Sigmoid colon (tissue), 6 donors: ENCODE measurements at regions not wholly inside any gene's neighbourhood (a gene's known extent, or its start where the extent isn't known, plus 50 kb on each side); places are given as distances from the start of the nearest gene placed in this dataset.

Source experiments
- DNase-seq: peaks from one replicate; pipeline ENCODE4 v3.0.0-alpha.2; 2019
- H3K27ac ChIP-seq, 4 donors: fragments of 200-600 bp; sonication (generic); one replicate each; pipeline ENCODE4 v1.5.1; 2016 to 2019; ENCODE audit warnings: mild to moderate bottlenecking in 1 of 4
- H3K27me3 ChIP-seq, 3 donors: fragments of 200-600 bp; sonication (generic); one replicate each; pipeline ENCODE4 v1.5.1; 2019; ENCODE audit warnings: mild to moderate bottlenecking in 1 of 3
- H3K36me3 ChIP-seq, 4 donors: fragments of 200-600 bp; sonication (generic); one replicate each; pipeline ENCODE4 v1.5.1; 2016 to 2019
- H3K4me1 ChIP-seq, 4 donors: fragments of 200-600 bp; sonication (generic); one replicate each; pipeline ENCODE4 v1.5.1; 2017 to 2019
- H3K4me3 ChIP-seq, 4 donors: fragments of 200-600 bp; sonication (generic); one replicate each; pipeline ENCODE4 v1.5.1; 2017 to 2019; ENCODE audit warnings: mild to moderate bottlenecking in 2 of 4, moderate library complexity in 1 of 4
- H3K9me3 ChIP-seq, 4 donors: fragments of 200-600 bp in 3 of 4; sonication (generic) in 3 of 4; one replicate each; pipeline versions ENCODE4 v1.5.1 to v1.6.1; 2013 to 2019
- EP300 ChIP-seq, 4 donors: sonication (generic); formaldehyde crosslinking; IDR thresholded peaks; one replicate each; pipeline ENCODE4 v1.6.1; 2017; ENCODE audit warnings: antibody characterized with exemption in 4 of 4
- POLR2A ChIP-seq, 2 donors: fragments of 450-650 bp; IDR thresholded peaks; one replicate each; pipeline ENCODE4 v1.6.1; 2016; ENCODE audit warnings: antibody characterized with exemption in 2 of 2, mild to moderate bottlenecking in 2 of 2, moderate library complexity in 2 of 2
- POLR2AphosphoS5 ChIP-seq, 4 donors: sonication (generic); formaldehyde crosslinking; IDR thresholded peaks; one replicate each; pipeline ENCODE4 v1.6.1; 2017; ENCODE audit warnings: antibody characterized with exemption in 4 of 4
- WGBS, 2 donors: extraction: QIAGEN DNeasy Blood & Tissue Kit; methylation state at CpG; one replicate each; pipeline ENCODE4 v1.1.7; 2013; 5-methylcytosine and 5-hydroxymethylcytosine counted together
- intact Hi-C: fragments of 100-400 bp; cut with DNase I; formaldehyde crosslinking; loops from one replicate; pipeline ENCODE4 v1.15.1; 2023
- TF ChIP-seq, protein P1 (sequence below), 4 experiments: fragments of 450-650 bp in 3 of 4; fragments of 200-600 bp in 1 of 4; IDR thresholded peaks; one replicate each; pipeline ENCODE4 v1.5.1; 2016 to 2019; ENCODE audit warnings: antibody characterized with exemption in 4 of 4, mild to moderate bottlenecking in 3 of 4, moderate library complexity in 2 of 4
- donor health status: healthy with polysubstance abuse.
- donor health status: healthy.

DNA sequence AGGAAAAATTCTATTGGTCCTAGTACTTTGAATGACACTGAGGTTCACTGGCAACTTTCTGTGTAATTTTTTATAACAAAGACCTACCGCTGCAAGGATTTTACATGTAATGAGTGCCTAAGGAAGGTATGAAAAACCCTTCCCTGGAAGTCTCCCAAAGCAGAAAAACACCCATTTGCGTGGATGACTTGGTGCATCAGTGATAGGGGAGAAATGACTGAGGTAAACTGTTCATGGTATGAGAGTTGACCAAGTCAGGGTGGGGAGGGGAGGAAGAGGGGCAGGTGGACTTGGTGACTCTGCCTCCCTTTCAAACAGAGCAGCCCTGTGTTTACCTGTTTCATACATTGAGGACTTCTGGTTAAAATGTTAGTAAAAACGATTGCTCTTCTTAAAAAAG lies 78.8 kb upstream of the IPO9 start:
- Histone ChIP-seq H3K9me3 (no peaks in the 10 kb centered on the region), H3K4me3 (no peak overlapping the region), H3K27ac (no peak overlapping the region), H3K4me1 (peaks cover 0 to 40% (median 15%) of the 10 kb centered on the region in 4 donors), H3K27me3 (no peaks in the 10 kb centered on the region), H3K36me3 (no peaks in the 10 kb centered on the region)
- TF ChIP-seq POLR2AphosphoS5 (IDR thresholded peaks at IDR 0.05), result no peak
- TF ChIP-seq EP300 (IDR thresholded peaks at IDR 0.05), result no peak
- TF ChIP-seq, protein P1, sequence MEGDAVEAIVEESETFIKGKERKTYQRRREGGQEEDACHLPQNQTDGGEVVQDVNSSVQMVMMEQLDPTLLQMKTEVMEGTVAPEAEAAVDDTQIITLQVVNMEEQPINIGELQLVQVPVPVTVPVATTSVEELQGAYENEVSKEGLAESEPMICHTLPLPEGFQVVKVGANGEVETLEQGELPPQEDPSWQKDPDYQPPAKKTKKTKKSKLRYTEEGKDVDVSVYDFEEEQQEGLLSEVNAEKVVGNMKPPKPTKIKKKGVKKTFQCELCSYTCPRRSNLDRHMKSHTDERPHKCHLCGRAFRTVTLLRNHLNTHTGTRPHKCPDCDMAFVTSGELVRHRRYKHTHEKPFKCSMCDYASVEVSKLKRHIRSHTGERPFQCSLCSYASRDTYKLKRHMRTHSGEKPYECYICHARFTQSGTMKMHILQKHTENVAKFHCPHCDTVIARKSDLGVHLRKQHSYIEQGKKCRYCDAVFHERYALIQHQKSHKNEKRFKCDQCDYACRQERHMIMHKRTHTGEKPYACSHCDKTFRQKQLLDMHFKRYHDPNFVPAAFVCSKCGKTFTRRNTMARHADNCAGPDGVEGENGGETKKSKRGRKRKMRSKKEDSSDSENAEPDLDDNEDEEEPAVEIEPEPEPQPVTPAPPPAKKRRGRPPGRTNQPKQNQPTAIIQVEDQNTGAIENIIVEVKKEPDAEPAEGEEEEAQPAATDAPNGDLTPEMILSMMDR (IDR thresholded peaks at IDR 0.05), result no peak
- no peak for DNase-seq
- intact Hi-C loops, result no loop called here
- WGBS, 2 donors, result 50 to 57% methylated on average over 3 of the region's 3 CpGs

DNA sequence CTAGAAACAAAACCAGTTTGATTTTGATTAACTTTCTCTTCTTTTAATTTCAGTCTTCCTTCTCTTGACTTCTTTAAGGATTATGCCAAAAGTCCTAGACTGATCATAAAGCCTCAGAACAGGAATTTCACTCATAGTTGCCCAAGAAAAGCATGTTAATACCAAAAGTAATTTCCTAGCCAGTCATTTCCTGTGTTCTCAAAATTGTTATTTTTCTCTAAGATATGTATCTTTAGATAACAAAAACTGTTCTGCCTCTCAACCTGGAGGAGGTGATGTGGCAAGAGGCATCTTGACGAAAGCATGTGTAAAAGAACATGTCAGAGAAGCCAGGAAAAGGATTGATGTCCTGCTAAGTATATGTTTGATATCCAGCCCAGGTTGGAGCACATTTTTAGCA lies 78.0 kb upstream of the IPO9 start:
- 78 to 88% methylated on average over 1 of the region's 1 CpG for WGBS, 2 donors

DNA sequence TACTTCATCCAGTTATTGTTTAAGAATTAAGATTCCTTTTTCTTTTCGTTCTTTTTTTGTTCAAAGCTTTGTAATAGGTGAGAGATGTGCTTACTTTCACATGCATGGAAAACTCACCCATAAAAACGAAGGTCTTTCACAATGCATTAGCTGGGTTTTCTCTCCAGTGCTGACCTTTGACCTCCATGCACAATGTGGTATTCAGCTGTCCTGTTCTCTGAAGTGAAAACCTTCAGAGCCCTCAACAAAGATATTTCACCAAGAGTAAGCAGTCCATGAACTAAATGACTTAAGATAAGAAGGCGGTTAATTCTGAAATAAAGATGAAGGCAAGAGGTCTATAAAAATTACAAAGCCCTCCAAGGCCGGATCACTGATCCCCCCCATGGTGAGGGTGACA lies 77.1 kb upstream of the IPO9 start:
- H3K27me3 ChIP-seq, result no peaks in the 10 kb centered on the region
- no peak overlapping the region for H3K27ac ChIP-seq
- no peak overlapping the region for H3K4me3 ChIP-seq
- intact Hi-C loops, result no loop called here
- WGBS, 2 donors, result 63 to 76% methylated on average over 4 of the region's 4 CpGs
- peaks cover 0 to 48% (median 15%) of the 10 kb centered on the region in 4 donors for H3K4me1 ChIP-seq
- no peaks in the 10 kb centered on the region for H3K9me3 ChIP-seq
- H3K36me3 ChIP-seq, result no peaks in the 10 kb centered on the region
- TF ChIP-seq POLR2A (IDR thresholded peaks at IDR 0.05), result no peak
- TF ChIP-seq POLR2AphosphoS5 (IDR thresholded peaks at IDR 0.05), result no peak
- TF ChIP-seq, protein P1 (IDR thresholded peaks at IDR 0.05), result no peak
- TF ChIP-seq EP300 (IDR thresholded peaks at IDR 0.05), result no peak
- no peak for DNase-seq

More for the DNA sequence above, 78.0 kb upstream of the IPO9 start:
- Histone ChIP-seq H3K27me3 (no peaks in the 10 kb centered on the region), H3K4me1 (peaks cover 0 to 41% (median 15%) of the 10 kb centered on the region in 4 donors), H3K4me3 (no peak overlapping the region), H3K27ac (no peak overlapping the region), H3K36me3 (no peaks in the 10 kb centered on the region), H3K9me3 (no peaks in the 10 kb centered on the region)
- DNase-seq, result no peak
- no peak for TF ChIP-seq POLR2AphosphoS5 (IDR thresholded peaks at IDR 0.05)
- TF ChIP-seq, protein P1 (IDR thresholded peaks at IDR 0.05), result no peak
- no peak for TF ChIP-seq EP300 (IDR thresholded peaks at IDR 0.05)
- TF ChIP-seq POLR2A (IDR thresholded peaks at IDR 0.05), result no peak
- intact Hi-C loops, result no loop called here

DNA sequence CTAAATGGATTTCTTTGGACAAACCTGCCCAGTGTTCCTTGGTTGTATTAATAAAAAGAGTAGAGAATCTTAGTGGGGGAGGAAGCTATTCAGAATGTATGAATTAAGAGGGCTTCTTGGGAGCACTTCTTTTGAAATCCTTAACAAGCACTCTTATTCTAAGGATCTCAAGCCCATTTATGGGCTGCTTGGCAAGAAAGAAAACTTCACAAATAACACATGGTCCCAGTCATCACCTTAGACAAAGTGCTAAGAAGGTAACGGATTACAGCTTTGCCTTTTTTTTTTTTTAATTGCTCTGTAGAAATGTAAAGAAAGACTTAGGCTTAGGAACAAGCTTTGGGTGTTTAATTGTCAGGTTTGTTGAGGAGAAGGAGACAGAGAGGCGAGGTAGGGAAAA lies 76.6 kb upstream of the IPO9 start:
- 77 to 86% methylated on average over 2 of the region's 2 CpGs for WGBS, 2 donors
- H3K27me3 ChIP-seq, result no peaks in the 10 kb centered on the region
- TF ChIP-seq EP300 (IDR thresholded peaks at IDR 0.05), result no peak
- no peak for TF ChIP-seq POLR2A (IDR thresholded peaks at IDR 0.05)
- TF ChIP-seq POLR2AphosphoS5 (IDR thresholded peaks at IDR 0.05), result no peak
- intact Hi-C loops, result no loop called here
- H3K4me3 ChIP-seq, result no peak overlapping the region
- DNase-seq, result no peak
- no peak overlapping the region for H3K27ac ChIP-seq
- no peaks in the 10 kb centered on the region for H3K9me3 ChIP-seq
- H3K4me1 ChIP-seq, result peaks cover 0 to 48% (median 15%) of the 10 kb centered on the region in 4 donors
- H3K36me3 ChIP-seq, result no peaks in the 10 kb centered on the region

DNA sequence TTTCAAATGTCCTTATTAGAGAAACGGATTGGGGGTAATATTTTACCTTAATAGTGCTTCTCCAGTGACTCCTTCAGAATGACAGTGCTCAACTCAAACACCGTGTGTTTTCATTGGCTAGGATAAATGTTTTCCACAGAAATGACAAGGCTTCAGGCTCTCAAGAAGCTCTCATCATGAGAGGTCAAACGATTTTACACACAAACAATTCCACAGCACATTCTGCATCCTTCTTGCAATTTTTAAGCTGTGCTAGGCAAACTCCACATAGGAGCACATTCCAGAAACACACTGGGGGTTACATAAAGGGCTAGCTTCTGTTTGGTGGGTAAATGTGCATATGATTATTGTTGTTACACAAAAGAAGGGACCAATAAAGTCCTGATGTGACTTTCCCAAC lies 75.5 kb upstream of the IPO9 start:
- H3K4me1 ChIP-seq, result peaks cover 0 to 40% (median 13%) of the 10 kb centered on the region in 4 donors
- H3K27me3 ChIP-seq, result no peaks in the 10 kb centered on the region
- no peak overlapping the region for H3K27ac ChIP-seq
- intact Hi-C loops, result no loop called here
- H3K9me3 ChIP-seq, result no peaks in the 10 kb centered on the region
- no peak for TF ChIP-seq POLR2AphosphoS5 (IDR thresholded peaks at IDR 0.05)
- TF ChIP-seq, protein P1 (IDR thresholded peaks at IDR 0.05), result no peak
- no peak for TF ChIP-seq POLR2A (IDR thresholded peaks at IDR 0.05)
- TF ChIP-seq EP300 (IDR thresholded peaks at IDR 0.05), result no peak
- 71 to 73% methylated on average over 3 of the region's 3 CpGs for WGBS, 2 donors
- H3K4me3 ChIP-seq, result no peak overlapping the region
- no peak for DNase-seq
- no peaks in the 10 kb centered on the region for H3K36me3 ChIP-seq
